Right atrium auricular region (tissue), 2 donors: ENCODE measurements at regions not wholly inside any gene's neighbourhood (a gene's known extent, or its start where the extent isn't known, plus 50 kb on each side); places are given as distances from the start of the nearest gene placed in this dataset.

ENCODE experiments used
- DNase-seq: peaks from one replicate; pipeline ENCODE4 v3.0.0-alpha.2; 2019; ENCODE audit warnings: low spot score
- H3K27ac ChIP-seq, 2 donors: fragments of 200-600 bp; sonication (generic); 1 replicate in 1 of 2; 2 replicates in 1 of 2; pipeline ENCODE4 v1.5.1; 2016 to 2019
- H3K27me3 ChIP-seq, 2 donors: fragments of 200-600 bp; sonication (generic); one replicate each; pipeline versions ENCODE4 v1.5.1 to v1.6.0; 2017 to 2019
- H3K36me3 ChIP-seq: fragments of 200-600 bp; sonication (generic); one replicate; pipeline ENCODE4 v1.5.1; 2016
- H3K4me1 ChIP-seq, 2 donors: fragments of 200-600 bp; sonication (generic); one replicate each; pipeline versions ENCODE4 v1.5.1 to v1.6.0; 2017 to 2019
- H3K4me3 ChIP-seq, 2 donors: fragments of 200-600 bp; sonication (generic); 1 replicate in 1 of 2; 2 replicates in 1 of 2; pipeline ENCODE4 v1.5.1; 2017 to 2019; ENCODE audit warnings: mild to moderate bottlenecking in 1 of 2, moderate library complexity in 1 of 2
- H3K9me3 ChIP-seq, 2 donors: fragments of 200-600 bp; sonication (generic); one replicate each; pipeline ENCODE4 v1.5.1; 2019
- TF ChIP-seq, protein P1 (sequence below), 2 donors: fragments of 200-600 bp; sonication (generic); IDR thresholded peaks; one replicate each; pipeline ENCODE4 v1.5.1; 2019; ENCODE audit warnings: antibody characterized with exemption in 2 of 2

DNA sequence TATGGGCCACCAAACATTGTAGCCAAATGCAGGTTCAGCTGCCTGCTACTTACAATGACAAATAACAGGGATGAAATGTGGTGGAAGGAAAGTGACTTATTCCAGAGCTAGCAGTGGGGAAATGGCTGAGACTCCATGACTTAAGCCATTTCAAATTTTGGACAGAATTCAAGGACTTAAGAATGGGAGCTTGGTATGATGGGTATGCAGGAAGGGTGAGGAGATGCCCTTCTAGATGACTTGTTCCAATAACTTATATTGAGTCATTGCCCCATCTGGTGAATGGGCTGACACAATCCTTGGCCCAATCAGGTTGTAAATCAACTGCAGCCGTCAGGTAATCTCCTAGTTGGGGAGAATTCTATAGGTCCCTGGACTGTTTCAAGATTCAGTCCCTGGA is 230.7 kb upstream of the SGCD start:
- Histone ChIP-seq H3K27ac (no peak overlapping the region), H3K36me3 (no peaks in the 10 kb centered on the region), H3K27me3 (no peaks in the 10 kb centered on the region), H3K9me3 (no peaks in the 10 kb centered on the region), H3K4me1 (no peaks in the 10 kb centered on the region), H3K4me3 (no peak overlapping the region)
- TF ChIP-seq, protein P1, sequence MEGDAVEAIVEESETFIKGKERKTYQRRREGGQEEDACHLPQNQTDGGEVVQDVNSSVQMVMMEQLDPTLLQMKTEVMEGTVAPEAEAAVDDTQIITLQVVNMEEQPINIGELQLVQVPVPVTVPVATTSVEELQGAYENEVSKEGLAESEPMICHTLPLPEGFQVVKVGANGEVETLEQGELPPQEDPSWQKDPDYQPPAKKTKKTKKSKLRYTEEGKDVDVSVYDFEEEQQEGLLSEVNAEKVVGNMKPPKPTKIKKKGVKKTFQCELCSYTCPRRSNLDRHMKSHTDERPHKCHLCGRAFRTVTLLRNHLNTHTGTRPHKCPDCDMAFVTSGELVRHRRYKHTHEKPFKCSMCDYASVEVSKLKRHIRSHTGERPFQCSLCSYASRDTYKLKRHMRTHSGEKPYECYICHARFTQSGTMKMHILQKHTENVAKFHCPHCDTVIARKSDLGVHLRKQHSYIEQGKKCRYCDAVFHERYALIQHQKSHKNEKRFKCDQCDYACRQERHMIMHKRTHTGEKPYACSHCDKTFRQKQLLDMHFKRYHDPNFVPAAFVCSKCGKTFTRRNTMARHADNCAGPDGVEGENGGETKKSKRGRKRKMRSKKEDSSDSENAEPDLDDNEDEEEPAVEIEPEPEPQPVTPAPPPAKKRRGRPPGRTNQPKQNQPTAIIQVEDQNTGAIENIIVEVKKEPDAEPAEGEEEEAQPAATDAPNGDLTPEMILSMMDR (IDR thresholded peaks at IDR 0.05) = no peak
- DNase-seq = no peak

DNA sequence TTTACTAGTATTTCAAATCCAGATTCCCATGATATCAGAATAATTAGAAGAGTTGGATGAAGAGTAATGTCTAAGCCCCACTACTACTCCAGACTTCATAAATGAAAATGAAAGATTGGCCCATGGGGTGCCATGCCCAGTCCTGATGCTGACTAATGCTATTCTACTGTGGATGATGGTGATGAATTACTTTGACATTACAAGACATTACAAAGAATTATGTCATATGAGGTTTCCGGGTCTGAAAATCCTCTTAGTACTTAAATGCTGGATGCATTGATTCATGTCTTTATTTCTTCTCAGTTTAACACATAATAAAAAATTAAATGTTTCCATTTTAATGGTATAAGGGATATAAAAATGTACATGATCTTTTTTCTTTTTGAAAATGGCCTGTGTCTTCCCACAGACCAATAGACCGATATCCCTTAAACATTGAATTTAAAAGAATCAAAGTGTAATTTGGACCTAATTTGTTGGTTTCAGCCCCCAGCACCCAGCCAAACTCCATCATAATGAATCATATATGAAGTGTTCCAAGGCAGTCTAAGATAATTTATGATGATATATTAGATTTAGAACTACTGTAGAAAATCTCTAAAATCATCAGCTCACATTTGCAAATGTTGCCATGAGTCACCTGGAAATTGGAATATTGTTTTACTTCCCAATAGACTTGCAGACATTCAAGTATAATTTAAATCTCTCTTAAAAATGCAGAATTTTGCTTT is 223.6 kb upstream of the SGCD start:
- no peak for DNase-seq
- Histone ChIP-seq H3K36me3 (no peaks in the 10 kb centered on the region), H3K4me3 (no peak overlapping the region), H3K4me1 (no peaks in the 10 kb centered on the region), H3K27ac (no peak overlapping the region), H3K27me3 (no peaks in the 10 kb centered on the region), H3K9me3 (no peaks in the 10 kb centered on the region)
- TF ChIP-seq, protein P1 (IDR thresholded peaks at IDR 0.05) = no peak

- Histone ChIP-seq H3K4me3 (no peak overlapping the region), H3K9me3 (no peaks in the 10 kb centered on the region), H3K27me3 (no peaks in the 10 kb centered on the region), H3K27ac (no peak overlapping the region), H3K4me1 (no peaks in the 10 kb centered on the region), H3K36me3 (no peaks in the 10 kb centered on the region)
- no peak for DNase-seq
- TF ChIP-seq, protein P1 (IDR thresholded peaks at IDR 0.05) = no peak
Measured at GRCh38 chr5:156109317-156110023, 217.5 kb upstream of the SGCD start.

- H3K27me3 ChIP-seq = no peaks in the 10 kb centered on the region
- no peak overlapping the region for H3K27ac ChIP-seq
- H3K4me3 ChIP-seq = no peak overlapping the region
- no peaks in the 10 kb centered on the region for H3K9me3 ChIP-seq
- no peak for DNase-seq
- TF ChIP-seq, protein P1 (IDR thresholded peaks at IDR 0.05) = no peak
- H3K4me1 ChIP-seq = peaks cover 0 to 11% of the 10 kb centered on the region in 2 donors
- H3K36me3 ChIP-seq = no peaks in the 10 kb centered on the region
Measured at GRCh38 chr5:156119692-156120091, 207.3 kb upstream of the SGCD start.

- H3K4me1 ChIP-seq = peaks cover 0 to 11% of the 10 kb centered on the region in 2 donors
- no peaks in the 10 kb centered on the region for H3K27me3 ChIP-seq
- H3K36me3 ChIP-seq = no peaks in the 10 kb centered on the region
- no peaks in the 10 kb centered on the region for H3K9me3 ChIP-seq
- H3K27ac ChIP-seq = no peak overlapping the region
- no peak overlapping the region for H3K4me3 ChIP-seq
- TF ChIP-seq, protein P1 (IDR thresholded peaks at IDR 0.05) = no peak
- DNase-seq = no peak
Measured at GRCh38 chr5:156120777-156121176, 206.2 kb upstream of the SGCD start.
